H1 (cell line): ENCODE measurements at regions not wholly inside any gene's neighbourhood (a gene's known extent, or its start where the extent isn't known, plus 50 kb on each side); places are given as distances from the start of the nearest gene placed in this dataset.

Experiments used
- RXRA ChIP-seq: IDR thresholded peaks from 2 replicates; pipeline ENCODE4 v1.6.1; 2011; ENCODE audit warnings: low read depth, mild to moderate bottlenecking, low read length, moderate library complexity; ENCODE audit not compliant: insufficient read depth
- SP2 ChIP-seq: IDR thresholded peaks from 2 replicates; pipeline ENCODE4 v1.6.1; 2012; ENCODE audit warnings: mild to moderate bottlenecking, low read length, inconsistent platforms
- TBP ChIP-seq: IDR thresholded peaks from 2 replicates; pipeline ENCODE4 v1.6.1; 2011; ENCODE audit warnings: low read depth, low read length, improper control_type of control experiment
- TEAD4 ChIP-seq: IDR thresholded peaks from 2 replicates; pipeline ENCODE4 v1.6.1; 2012; ENCODE audit warnings: low read depth, low read length, inconsistent platforms, mixed read lengths
- TF ChIP-seq, protein P1 (sequence below): fragments of 300-600 bp; sonication (generic); IDR thresholded peaks from 2 replicates; pipeline ENCODE4 v1.7.1; 2012; ENCODE audit warnings: low read length, moderate library complexity, mild to moderate bottlenecking, inconsistent platforms; ENCODE audit not compliant: insufficient replicate concordance

DNA sequence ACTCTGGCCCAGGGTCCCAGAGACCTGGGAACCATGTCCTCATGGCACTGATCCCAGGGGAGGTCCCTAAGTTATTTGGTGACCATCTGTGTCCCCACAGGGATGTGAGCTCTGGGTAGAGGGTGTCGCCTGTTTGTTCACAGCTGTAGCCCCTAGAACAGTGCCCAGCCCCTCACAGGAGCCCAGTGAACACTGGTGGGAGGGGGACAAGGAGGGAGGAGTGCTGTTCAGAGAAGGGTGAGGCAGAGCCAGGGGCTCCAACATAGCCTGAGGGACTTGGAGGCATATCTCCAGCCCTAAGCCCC, 450.4 kb downstream of the MATN1 start (continued):
- TF ChIP-seq, protein P1, sequence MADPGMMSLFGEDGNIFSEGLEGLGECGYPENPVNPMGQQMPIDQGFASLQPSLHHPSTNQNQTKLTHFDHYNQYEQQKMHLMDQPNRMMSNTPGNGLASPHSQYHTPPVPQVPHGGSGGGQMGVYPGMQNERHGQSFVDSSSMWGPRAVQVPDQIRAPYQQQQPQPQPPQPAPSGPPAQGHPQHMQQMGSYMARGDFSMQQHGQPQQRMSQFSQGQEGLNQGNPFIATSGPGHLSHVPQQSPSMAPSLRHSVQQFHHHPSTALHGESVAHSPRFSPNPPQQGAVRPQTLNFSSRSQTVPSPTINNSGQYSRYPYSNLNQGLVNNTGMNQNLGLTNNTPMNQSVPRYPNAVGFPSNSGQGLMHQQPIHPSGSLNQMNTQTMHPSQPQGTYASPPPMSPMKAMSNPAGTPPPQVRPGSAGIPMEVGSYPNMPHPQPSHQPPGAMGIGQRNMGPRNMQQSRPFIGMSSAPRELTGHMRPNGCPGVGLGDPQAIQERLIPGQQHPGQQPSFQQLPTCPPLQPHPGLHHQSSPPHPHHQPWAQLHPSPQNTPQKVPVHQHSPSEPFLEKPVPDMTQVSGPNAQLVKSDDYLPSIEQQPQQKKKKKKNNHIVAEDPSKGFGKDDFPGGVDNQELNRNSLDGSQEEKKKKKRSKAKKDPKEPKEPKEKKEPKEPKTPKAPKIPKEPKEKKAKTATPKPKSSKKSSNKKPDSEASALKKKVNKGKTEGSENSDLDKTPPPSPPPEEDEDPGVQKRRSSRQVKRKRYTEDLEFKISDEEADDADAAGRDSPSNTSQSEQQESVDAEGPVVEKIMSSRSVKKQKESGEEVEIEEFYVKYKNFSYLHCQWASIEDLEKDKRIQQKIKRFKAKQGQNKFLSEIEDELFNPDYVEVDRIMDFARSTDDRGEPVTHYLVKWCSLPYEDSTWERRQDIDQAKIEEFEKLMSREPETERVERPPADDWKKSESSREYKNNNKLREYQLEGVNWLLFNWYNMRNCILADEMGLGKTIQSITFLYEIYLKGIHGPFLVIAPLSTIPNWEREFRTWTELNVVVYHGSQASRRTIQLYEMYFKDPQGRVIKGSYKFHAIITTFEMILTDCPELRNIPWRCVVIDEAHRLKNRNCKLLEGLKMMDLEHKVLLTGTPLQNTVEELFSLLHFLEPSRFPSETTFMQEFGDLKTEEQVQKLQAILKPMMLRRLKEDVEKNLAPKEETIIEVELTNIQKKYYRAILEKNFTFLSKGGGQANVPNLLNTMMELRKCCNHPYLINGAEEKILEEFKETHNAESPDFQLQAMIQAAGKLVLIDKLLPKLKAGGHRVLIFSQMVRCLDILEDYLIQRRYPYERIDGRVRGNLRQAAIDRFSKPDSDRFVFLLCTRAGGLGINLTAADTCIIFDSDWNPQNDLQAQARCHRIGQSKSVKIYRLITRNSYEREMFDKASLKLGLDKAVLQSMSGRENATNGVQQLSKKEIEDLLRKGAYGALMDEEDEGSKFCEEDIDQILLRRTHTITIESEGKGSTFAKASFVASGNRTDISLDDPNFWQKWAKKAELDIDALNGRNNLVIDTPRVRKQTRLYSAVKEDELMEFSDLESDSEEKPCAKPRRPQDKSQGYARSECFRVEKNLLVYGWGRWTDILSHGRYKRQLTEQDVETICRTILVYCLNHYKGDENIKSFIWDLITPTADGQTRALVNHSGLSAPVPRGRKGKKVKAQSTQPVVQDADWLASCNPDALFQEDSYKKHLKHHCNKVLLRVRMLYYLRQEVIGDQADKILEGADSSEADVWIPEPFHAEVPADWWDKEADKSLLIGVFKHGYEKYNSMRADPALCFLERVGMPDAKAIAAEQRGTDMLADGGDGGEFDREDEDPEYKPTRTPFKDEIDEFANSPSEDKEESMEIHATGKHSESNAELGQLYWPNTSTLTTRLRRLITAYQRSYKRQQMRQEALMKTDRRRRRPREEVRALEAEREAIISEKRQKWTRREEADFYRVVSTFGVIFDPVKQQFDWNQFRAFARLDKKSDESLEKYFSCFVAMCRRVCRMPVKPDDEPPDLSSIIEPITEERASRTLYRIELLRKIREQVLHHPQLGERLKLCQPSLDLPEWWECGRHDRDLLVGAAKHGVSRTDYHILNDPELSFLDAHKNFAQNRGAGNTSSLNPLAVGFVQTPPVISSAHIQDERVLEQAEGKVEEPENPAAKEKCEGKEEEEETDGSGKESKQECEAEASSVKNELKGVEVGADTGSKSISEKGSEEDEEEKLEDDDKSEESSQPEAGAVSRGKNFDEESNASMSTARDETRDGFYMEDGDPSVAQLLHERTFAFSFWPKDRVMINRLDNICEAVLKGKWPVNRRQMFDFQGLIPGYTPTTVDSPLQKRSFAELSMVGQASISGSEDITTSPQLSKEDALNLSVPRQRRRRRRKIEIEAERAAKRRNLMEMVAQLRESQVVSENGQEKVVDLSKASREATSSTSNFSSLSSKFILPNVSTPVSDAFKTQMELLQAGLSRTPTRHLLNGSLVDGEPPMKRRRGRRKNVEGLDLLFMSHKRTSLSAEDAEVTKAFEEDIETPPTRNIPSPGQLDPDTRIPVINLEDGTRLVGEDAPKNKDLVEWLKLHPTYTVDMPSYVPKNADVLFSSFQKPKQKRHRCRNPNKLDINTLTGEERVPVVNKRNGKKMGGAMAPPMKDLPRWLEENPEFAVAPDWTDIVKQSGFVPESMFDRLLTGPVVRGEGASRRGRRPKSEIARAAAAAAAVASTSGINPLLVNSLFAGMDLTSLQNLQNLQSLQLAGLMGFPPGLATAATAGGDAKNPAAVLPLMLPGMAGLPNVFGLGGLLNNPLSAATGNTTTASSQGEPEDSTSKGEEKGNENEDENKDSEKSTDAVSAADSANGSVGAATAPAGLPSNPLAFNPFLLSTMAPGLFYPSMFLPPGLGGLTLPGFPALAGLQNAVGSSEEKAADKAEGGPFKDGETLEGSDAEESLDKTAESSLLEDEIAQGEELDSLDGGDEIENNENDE, result no peak
- no peak for TF ChIP-seq TEAD4
- no peak for TF ChIP-seq RXRA
- no peak for TF ChIP-seq TBP
- TF ChIP-seq SP2, result no peak
